Activated CD4-positive, CD25-positive, alpha-beta regulatory T cell treated with anti-CD3 and anti-CD28 coated beads, Interleukin-2, amount 50 U/mL, for 24 hours (primary cell): ENCODE measurements at regions not wholly inside any gene's neighbourhood (a gene's known extent, or its start where the extent isn't known, plus 50 kb on each side); places are given as distances from the start of the nearest gene placed in this dataset.
"Not testable (repeated sequence)": the region's sequence is repeated elsewhere in the genome, so short reads cannot be mapped to it uniquely, and the experiment has no call there.

ENCODE experiments used
- ATAC-seq, 2 donors: fragments of 150-1000 bp; cut with Tn5 transposase; one replicate each; pipeline ENCODE4 v1.10.0; 2021; ENCODE audit warnings: mild to moderate bottlenecking in 1 of 2, moderate library complexity in 1 of 2

- no peak for ATAC-seq
These were observed 273.3 kb downstream of the NSUN3 start for GRCh38 chr3:94336046-94336753.

GRCh38 chr3:94345101-94345500, 282.2 kb downstream of the NSUN3 start:
- no peak for ATAC-seq

- no peak for ATAC-seq
These were observed 286.5 kb downstream of the NSUN3 start for GRCh38 chr3:94349310-94349878.

- ATAC-seq, result no peak
These were observed 293.7 kb downstream of the NSUN3 start for GRCh38 chr3:94356581-94356980.

GRCh38 chr3:94359996-94360395, 297.1 kb downstream of the NSUN3 start:
- no peak for ATAC-seq

GRCh38 chr3:94360987-94361386, 298.1 kb downstream of the NSUN3 start:
- ATAC-seq, result no peak

GRCh38 chr3:94362393-94362792, 299.5 kb downstream of the NSUN3 start:
- no peak for ATAC-seq

- ATAC-seq, result no peak
These were observed 302.1 kb downstream of the NSUN3 start for GRCh38 chr3:94365006-94365405.

- ATAC-seq, result no peak
These were observed 309.2 kb downstream of the NSUN3 start for GRCh38 chr3:94372026-94372425.

- ATAC-seq, result no peak
These were observed 310.6 kb downstream of the NSUN3 start for GRCh38 chr3:94373456-94373855.

GRCh38 chr3:94374439-94375161, 311.7 kb downstream of the NSUN3 start:
- no peak for ATAC-seq

- not testable (repeated sequence) for ATAC-seq
These were observed 314.3 kb downstream of the NSUN3 start for GRCh38 chr3:94377123-94377696.

- ATAC-seq, result not testable (repeated sequence)
These were observed 315.0 kb downstream of the NSUN3 start for GRCh38 chr3:94377863-94378262.

- no peak for ATAC-seq
These were observed 315.5 kb downstream of the NSUN3 start for GRCh38 chr3:94378322-94378721.

- no peak for ATAC-seq
These were observed 316.4 kb downstream of the NSUN3 start for GRCh38 chr3:94379264-94379663.

- ATAC-seq, result no peak
These were observed 332.0 kb downstream of the NSUN3 start for GRCh38 chr3:94394885-94395284.

GRCh38 chr3:94395851-94396250, 333.0 kb downstream of the NSUN3 start:
- no peak for ATAC-seq

- ATAC-seq, result no peak
These were observed 335.2 kb downstream of the NSUN3 start for GRCh38 chr3:94398036-94398435.

- no peak for ATAC-seq
These were observed 338.6 kb downstream of the NSUN3 start for GRCh38 chr3:94401466-94401865.

- ATAC-seq, result no peak
These were observed 339.3 kb downstream of the NSUN3 start for GRCh38 chr3:94402126-94402525.

GRCh38 chr3:94405258-94406035, 342.6 kb downstream of the NSUN3 start:
- ATAC-seq, result no peak

- no peak for ATAC-seq
These were observed 343.7 kb downstream of the NSUN3 start for GRCh38 chr3:94406595-94406994.

- ATAC-seq, result not testable (repeated sequence)
These were observed 350.1 kb downstream of the NSUN3 start for GRCh38 chr3:94412936-94413335.
